ENCODE measurements at regions not wholly inside any gene's neighbourhood (a gene's known extent, or its start where the extent isn't known, plus 50 kb on each side); places are given as distances from the start of the nearest gene placed in this dataset.

GRCh38 chr5:17388717-17389116, 109.3 kb upstream of the TAF11L2 start:
- Histone ChIP-seq H3K27me3 (ENCODE audit: control insufficient read depth, insufficient read depth, low read length) (no peaks in the 10 kb centered on the region), H3K36me3 (ENCODE audit: control insufficient read depth, insufficient read depth, low read length) (no peaks in the 10 kb centered on the region), H3K4me3 (ENCODE audit: low read depth in 2 of 2, low read length in 2 of 2) (no peak overlapping the region), H3K4me1 (ENCODE audit: control insufficient read depth, insufficient read depth, low read length) (no peaks in the 10 kb centered on the region), H3K27ac (ENCODE audit: low read length) (no peak overlapping the region), H3K9me3 (ENCODE audit: control insufficient read depth, insufficient read depth, low read depth, low read length) (no peaks in the 10 kb centered on the region)
- POLR2A ChIA-PET: no interaction called here
- CTCF ChIA-PET: no interaction called here
- DNase-seq (ENCODE audit: low read depth, low spot score): no peak
- TF ChIP-seq REST (IDR thresholded peaks at IDR 0.05; ENCODE audit: insufficient read depth in 1 of 2, low read depth in 2 of 2, low read length in 1 of 2) (no peak), SIN3A (IDR thresholded peaks at IDR 0.05; ENCODE audit: borderline replicate concordance, insufficient read depth, low read depth, low read length) (no peak), CTCF (IDR thresholded peaks at IDR 0.05) (no peak), TCF7L2 (IDR thresholded peaks at IDR 0.05; ENCODE audit: low read depth, low read length) (no peak), POLR2AphosphoS5 (IDR thresholded peaks at IDR 0.05; ENCODE audit: low read depth, low read length) (no peak)
- intact Hi-C loops (cut with micrococcal nuclease; ENCODE audit: unreplicated experiment): no loop called here
- no peak for ATAC-seq
- no TSS peak for BruUV-seq (replicated peaks)
- in situ Hi-C loops (cut with HindIII; ENCODE audit: low pct_unique_long_range_greater_than_20kb, low sequenced_read_pairs): no loop called here

GRCh38 chr5:17394086-17394485, 103.9 kb upstream of the TAF11L2 start:
- intact Hi-C loops (cut with micrococcal nuclease; ENCODE audit: unreplicated experiment) (no loop called here), in situ Hi-C loops (cut with HindIII; ENCODE audit: low pct_unique_long_range_greater_than_20kb, low sequenced_read_pairs) (no loop called here)
- Histone ChIP-seq H3K4me1 (ENCODE audit: control insufficient read depth, insufficient read depth, low read length) (no peaks in the 10 kb centered on the region), H3K36me3 (ENCODE audit: control insufficient read depth, insufficient read depth, low read length) (no peaks in the 10 kb centered on the region), H3K27me3 (ENCODE audit: control insufficient read depth, insufficient read depth, low read length) (no peaks in the 10 kb centered on the region), H3K27ac (ENCODE audit: low read length) (no peak overlapping the region), H3K4me3 (ENCODE audit: low read depth in 2 of 2, low read length in 2 of 2) (no peak overlapping the region), H3K9me3 (ENCODE audit: control insufficient read depth, insufficient read depth, low read depth, low read length) (no peaks in the 10 kb centered on the region)
- BruUV-seq (replicated peaks): no TSS peak
- DNase-seq (ENCODE audit: low read depth, low spot score): no peak
- ChIA-PET POLR2A (no interaction called here), CTCF (no interaction called here)
- no peak for TF ChIP-seq SIN3A (IDR thresholded peaks at IDR 0.05; ENCODE audit: borderline replicate concordance, insufficient read depth, low read depth, low read length)
- no peak for TF ChIP-seq POLR2AphosphoS5 (IDR thresholded peaks at IDR 0.05; ENCODE audit: low read depth, low read length)
- no peak for TF ChIP-seq TCF7L2 (IDR thresholded peaks at IDR 0.05; ENCODE audit: low read depth, low read length)
- TF ChIP-seq REST (IDR thresholded peaks at IDR 0.05; ENCODE audit: insufficient read depth in 1 of 2, low read depth in 2 of 2, low read length in 1 of 2): no peak
- no peak for TF ChIP-seq CTCF (IDR thresholded peaks at IDR 0.05)
- ATAC-seq: no peak

All from Panc1 (cell line).